GM12878 (cell line): ENCODE measurements at regions not wholly inside any gene's neighbourhood (a gene's known extent, or its start where the extent isn't known, plus 50 kb on each side); places are given as distances from the start of the nearest gene placed in this dataset.

Experiments used
- ATAC-seq: fragments of 200-7000 bp; cut with Tn5 transposase; 3 replicates; pipeline ENCODE4 v1.9.1; 2020; ENCODE audit warnings: mild to moderate bottlenecking, moderate library complexity
- BruUV-seq: library from RNA; stranded (reverse); fragments of 400-500 nt; replicated peaks from 2 replicates; lab custom pipeline; 2021; lab: Mats Ljungman, UMichigan
- CTCF ChIA-PET: fragments of 300-600 bp; sonication (Branson Sonifier 250); formaldehyde crosslinking; extraction: SDS; loops from one replicate; lab custom pipeline; 2021; ENCODE audit warnings: inconsistent platforms; lab: Yijun Ruan, JAX
- POLR2A ChIA-PET: fragments of 350-600 bp; formaldehyde crosslinking; extraction: SDS; loops from one replicate; lab custom pipeline; 2021; ENCODE audit warnings: inconsistent platforms; lab: Charles Lee
- RAD21 ChIA-PET: fragments of 300-600 bp; sonication (Branson Sonifier 250); formaldehyde crosslinking; loops from one replicate; lab custom pipeline; 2023; ENCODE audit warnings: antibody characterized with exemption; ENCODE audit not compliant: unreplicated experiment; lab: Charles Lee
- SMC1A ChIA-PET: fragments of 300-600 bp; sonication (Branson Sonifier 250); formaldehyde crosslinking; loops from one replicate; lab custom pipeline; 2023; ENCODE audit not compliant: unreplicated experiment, uncharacterized antibody; lab: Charles Lee
- DNase-seq: peaks from one replicate; pipeline ENCODE4 v3.0.0-alpha.2; 2011; ENCODE audit warnings: low read depth, low spot score
- FAIRE-seq: peaks from 3 replicates; lab custom pipeline; 2011; peaks lifted over from hg19 to GRCh38; lab: Jason Lieb, UNC
- H2AFZ ChIP-seq: 2 replicates; pipeline ENCODE4 v1.6.0; 2011; ENCODE audit warnings: low read depth, low read length, control low read depth; ENCODE audit not compliant: control insufficient read depth
- H3K27ac ChIP-seq: 2 replicates; pipeline ENCODE4 v1.5.1; 2011; ENCODE audit warnings: control low read depth; ENCODE audit not compliant: control insufficient read depth, insufficient read depth
- H3K27me3 ChIP-seq, 2 experiments: replicated peaks in 1 of 2; 2 replicates each; pipeline versions ENCODE4 v1.6.0 to v1.6.1; 2011; ENCODE audit warnings: low read length in 1 of 2; ENCODE audit not compliant: control insufficient read depth in 2 of 2, insufficient read depth in 2 of 2
- H3K36me3 ChIP-seq, 2 experiments: 2 replicates each; pipeline ENCODE4 v1.5.1; 2011; ENCODE audit warnings: low read length in 1 of 2; ENCODE audit not compliant: control insufficient read depth in 2 of 2, insufficient read depth in 2 of 2
- H3K4me1 ChIP-seq: 2 replicates; pipeline ENCODE4 v1.6.1; 2011; ENCODE audit warnings: mild to moderate bottlenecking, low read length, moderate library complexity, mixed read lengths; ENCODE audit not compliant: control insufficient read depth, insufficient read depth
- H3K4me2 ChIP-seq: 2 replicates; pipeline ENCODE4 v1.6.0; 2011; ENCODE audit warnings: control low read depth; ENCODE audit not compliant: control insufficient read depth, insufficient read depth
- H3K4me3 ChIP-seq: fragments of 200-600 bp; sonication (generic); 2 replicates; pipeline ENCODE4 v1.5.1; 2016
- H3K79me2 ChIP-seq: 2 replicates; pipeline ENCODE4 v1.6.0; 2011; ENCODE audit warnings: low read length; ENCODE audit not compliant: control insufficient read depth, insufficient read depth
- H3K9ac ChIP-seq: 2 replicates; pipeline ENCODE4 v1.8.0; 2011; ENCODE audit warnings: low read length, control low read depth, mixed read lengths; ENCODE audit not compliant: control insufficient read depth, insufficient read depth
- H3K9me3 ChIP-seq: replicated peaks from 3 replicates; pipeline ENCODE4 v1.5.1; 2011; ENCODE audit warnings: mild to moderate bottlenecking, low read length; ENCODE audit not compliant: control insufficient read depth, insufficient read depth
- H4K20me1 ChIP-seq: 2 replicates; pipeline ENCODE4 v1.6.0; 2011; ENCODE audit not compliant: control insufficient read depth, insufficient read depth
- CEBPB ChIP-seq, 2 experiments: fragments of 150-350 bp in 1 of 2; IDR thresholded peaks; 2 replicates each; pipeline ENCODE4 v1.6.1; 2012 to 2014; ENCODE audit warnings: low read depth in 2 of 2, low read length in 2 of 2, borderline replicate concordance in 1 of 2, inconsistent platforms in 1 of 2
- CUX1 ChIP-seq: IDR thresholded peaks from 2 replicates; pipeline ENCODE4 v1.6.1; 2012; ENCODE audit warnings: improper control_type of control experiment, low read depth, low read length; ENCODE audit not compliant: insufficient replicate concordance
- HCFC1 ChIP-seq: fragments of 150-350 bp; IDR thresholded peaks from 2 replicates; pipeline ENCODE4 v1.6.1; 2014; ENCODE audit warnings: low read length
- HDAC6 ChIP-seq: fragments of 200-600 bp; sonication (generic); IDR thresholded peaks from one replicate; pipeline ENCODE4 v1.8.0; 2017; ENCODE audit warnings: antibody characterized with exemption; ENCODE audit not compliant: unreplicated experiment
- HDGF ChIP-seq: fragments of 450-650 bp; IDR thresholded peaks from 2 replicates; pipeline ENCODE4 v1.6.1; 2016; ENCODE audit warnings: antibody characterized with exemption
- PBX3 ChIP-seq: IDR thresholded peaks from 2 replicates; pipeline ENCODE4 v1.6.1; 2011; ENCODE audit warnings: mild to moderate bottlenecking, low read depth, low read length, moderate library complexity; ENCODE audit not compliant: insufficient replicate concordance
- SMARCA5 ChIP-seq: fragments of 450-650 bp; IDR thresholded peaks from 2 replicates; pipeline ENCODE4 v1.6.1; 2017; ENCODE audit warnings: mild to moderate bottlenecking
- TARDBP ChIP-seq: IDR thresholded peaks from 2 replicates; pipeline ENCODE4 v1.6.1; 2016; ENCODE audit warnings: borderline replicate concordance
- WGBS: methylation state at CpG from one replicate; pipeline ENCODE4 v1.1.6; 2016; ENCODE audit warnings: low lambda C conversion rate; ENCODE audit not compliant: insufficient replicate concordance, insufficient coverage; ENCODE audit errors: missing lambda C conversion rate; 5-methylcytosine and 5-hydroxymethylcytosine counted together
- in situ Hi-C: fragments of 300-500 bp; cut with MboI; formaldehyde crosslinking; loops from 9 replicates; pipeline ENCODE4 v1.14.3; 2018; ENCODE audit warnings: mixed read lengths
- intact Hi-C: fragments of 100-400 bp; cut with micrococcal nuclease; formaldehyde crosslinking; loops from one replicate; pipeline ENCODE4 v1.14.2; 2022; ENCODE audit not compliant: unreplicated experiment

- ChIA-PET POLR2A (no interaction called here), CTCF (no interaction called here), SMC1A (no interaction called here), RAD21 (no interaction called here)
- no peaks in the 10 kb centered on the region for H3K79me2 ChIP-seq
- H3K27ac ChIP-seq, result no peak overlapping the region
- H3K9ac ChIP-seq, result no peak overlapping the region
- no peaks in the 10 kb centered on the region for H3K4me1 ChIP-seq
- no peak overlapping the region for H3K4me3 ChIP-seq
- TF ChIP-seq SMARCA5 (no peak), HCFC1 (no peak), TARDBP (no peak)
- H2AFZ ChIP-seq, result no peak overlapping the region
- no peak overlapping the region for H3K4me2 ChIP-seq
- intact Hi-C loops, result no loop called here
- no peaks in the 10 kb centered on the region for H3K36me3 ChIP-seq
- BruUV-seq, result no TSS peak
- DNase-seq (no peak), FAIRE-seq (no peak), ATAC-seq (no peak)
- WGBS, result 0% methylated on average over 1 of the region's 1 CpG
- H4K20me1 ChIP-seq, result no peaks in the 10 kb centered on the region
- in situ Hi-C loops, result no loop called here
- H3K9me3 ChIP-seq, result no peaks in the 10 kb centered on the region
- H3K27me3 ChIP-seq, result no peaks in the 10 kb centered on the region
Observed at GRCh38 chr3:176631165-176631564, 566.1 kb downstream of the TBL1XR1 start.

- SMC1A ChIA-PET, result no interaction called here
- TF ChIP-seq HDAC6 (no peak), CEBPB (IDR thresholded peaks at IDR 0.05; ENCODE audit: borderline replicate concordance in 1 of 2, low read depth in 2 of 2, low read length in 2 of 2) (no peak), PBX3 (no peak), HDGF (no peak), CUX1 (no peak)
Observed at GRCh38 chr3:176628101-176628639, 569.1 kb downstream of the TBL1XR1 start.

More at GRCh38 chr3:176628101-176628639, 569.1 kb downstream of the TBL1XR1 start:
- H3K79me2 ChIP-seq, result no peaks in the 10 kb centered on the region
- no peak for FAIRE-seq
- H2AFZ ChIP-seq, result no peak overlapping the region
- no TSS peak for BruUV-seq
- no peak overlapping the region for H3K27ac ChIP-seq
- WGBS, result 10% methylated on average over 2 of the region's 2 CpGs
- no peak overlapping the region for H3K9ac ChIP-seq
- in situ Hi-C loops, result no loop called here
- no peaks in the 10 kb centered on the region for H4K20me1 ChIP-seq
- intact Hi-C loops, result no loop called here
- ChIA-PET CTCF (no interaction called here), RAD21 (no interaction called here), POLR2A (no interaction called here)
- H3K27me3 ChIP-seq, result no peaks in the 10 kb centered on the region
- ATAC-seq, result no peak
- no peaks in the 10 kb centered on the region for H3K36me3 ChIP-seq
- no peak overlapping the region for H3K4me3 ChIP-seq
- no peak for DNase-seq
- no peak overlapping the region for H3K4me2 ChIP-seq
- H3K9me3 ChIP-seq, result no peaks in the 10 kb centered on the region
- H3K4me1 ChIP-seq, result no peaks in the 10 kb centered on the region
